Hepatocyte (in vitro differentiated cells): ENCODE measurements at regions not wholly inside any gene's neighbourhood (a gene's known extent, or its start where the extent isn't known, plus 50 kb on each side); places are given as distances from the start of the nearest gene placed in this dataset.

Experiments
- DNase-seq: peaks from one replicate; pipeline ENCODE4 v3.0.0-alpha.2; 2016; ENCODE audit warnings: low spot score
- H2AFZ ChIP-seq: fragments of 200-600 bp; sonication (generic); 2 replicates; pipeline ENCODE4 v1.6.0; 2016; ENCODE audit warnings: antibody characterized with exemption, mild to moderate bottlenecking
- H3K27ac ChIP-seq: fragments of 200-600 bp; sonication (generic); 2 replicates; pipeline ENCODE4 v1.5.1; 2016; ENCODE audit warnings: mild to moderate bottlenecking
- H3K27me3 ChIP-seq: fragments of 200-600 bp; sonication (generic); 2 replicates; pipeline ENCODE4 v1.6.1; 2016
- H3K36me3 ChIP-seq: fragments of 200-600 bp; sonication (generic); replicated peaks from 2 replicates; pipeline ENCODE4 v1.5.1; 2016; ENCODE audit warnings: low read depth; ENCODE audit not compliant: insufficient read depth
- H3K4me1 ChIP-seq: fragments of 200-600 bp; sonication (generic); 2 replicates; pipeline ENCODE4 v1.5.1; 2016; ENCODE audit warnings: mild to moderate bottlenecking, moderate library complexity; ENCODE audit not compliant: insufficient read depth
- H3K4me2 ChIP-seq: fragments of 200-600 bp; sonication (generic); 2 replicates; pipeline ENCODE4 v1.6.0; 2016
- H3K4me3 ChIP-seq: fragments of 200-600 bp; sonication (generic); 2 replicates; pipeline ENCODE4 v1.5.1; 2016; ENCODE audit warnings: mild to moderate bottlenecking
- H3K79me2 ChIP-seq: fragments of 200-600 bp; sonication (generic); 2 replicates; pipeline ENCODE4 v1.6.0; 2017; ENCODE audit warnings: mild to moderate bottlenecking
- H3K9me2 ChIP-seq: fragments of 200-600 bp; sonication (generic); replicated peaks from 2 replicates; pipeline ENCODE4 v1.6.0; 2017; ENCODE audit warnings: mild to moderate bottlenecking; ENCODE audit not compliant: insufficient read depth
- H3K9me3 ChIP-seq: fragments of 200-600 bp; sonication (generic); 2 replicates; pipeline ENCODE4 v1.5.1; 2016; ENCODE audit warnings: low read depth, mild to moderate bottlenecking
- H4K20me1 ChIP-seq: fragments of 200-600 bp; sonication (generic); 2 replicates; pipeline ENCODE4 v1.6.0; 2016; ENCODE audit warnings: mild to moderate bottlenecking; ENCODE audit not compliant: insufficient read depth, poor library complexity, severe bottlenecking
- EZH2 ChIP-seq: fragments of 200-600 bp; sonication (generic); IDR thresholded peaks from 2 replicates; pipeline ENCODE4 v1.6.1; 2016; ENCODE audit warnings: antibody characterized with exemption, mild to moderate bottlenecking, borderline replicate concordance
- EZH2phosphoT487 ChIP-seq: fragments of 200-600 bp; sonication (generic); IDR thresholded peaks from one replicate; pipeline ENCODE4 v1.6.1; 2018; ENCODE audit warnings: antibody characterized with exemption, mild to moderate bottlenecking, low read depth, moderate library complexity; ENCODE audit not compliant: unreplicated experiment, severe bottlenecking
- WGBS: methylation state at CpG from one replicate; pipeline ENCODE4 v1.1.6; 2016; ENCODE audit warnings: low lambda C conversion rate; ENCODE audit errors: missing lambda C conversion rate; 5-methylcytosine and 5-hydroxymethylcytosine counted together
- TF ChIP-seq, protein P1 (sequence below): fragments of 200-600 bp; sonication (generic); IDR thresholded peaks from 2 replicates; pipeline ENCODE4 v1.5.1; 2016; ENCODE audit warnings: antibody characterized with exemption, mild to moderate bottlenecking; ENCODE audit not compliant: poor library complexity

DNA sequence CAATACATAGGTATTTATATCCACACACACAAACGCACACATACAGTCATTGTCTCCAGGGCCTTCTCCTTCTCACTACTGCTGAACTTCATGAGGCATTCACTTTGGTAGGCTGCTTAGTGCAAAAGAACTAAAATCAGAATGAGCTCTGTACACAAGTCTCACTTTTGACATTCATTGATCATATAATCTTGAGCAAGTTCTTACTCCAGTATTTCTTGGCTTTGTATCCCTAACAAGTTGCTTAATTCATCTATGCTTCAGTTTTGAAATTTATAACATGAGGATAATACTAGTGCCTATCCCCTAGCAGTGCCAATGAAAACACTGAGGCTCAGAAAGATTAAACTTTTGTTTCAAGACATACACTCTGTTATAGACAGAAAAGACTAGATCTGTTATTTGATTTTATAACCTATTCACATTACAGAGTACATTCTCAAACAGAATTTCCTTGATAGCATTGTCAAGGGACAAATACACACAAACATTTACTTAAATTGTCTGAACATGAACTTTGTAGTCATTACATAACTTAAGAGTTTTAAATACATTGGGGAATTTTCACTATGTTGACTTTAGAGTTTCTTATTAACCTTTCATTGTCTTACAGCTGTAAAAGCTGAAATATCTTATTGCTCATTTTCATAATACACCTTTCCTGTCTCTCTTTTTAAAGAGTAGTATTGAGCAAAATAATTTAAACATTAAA lies 55.0 kb upstream of the SI start:
- H3K4me3 ChIP-seq = no peak overlapping the region

DNA sequence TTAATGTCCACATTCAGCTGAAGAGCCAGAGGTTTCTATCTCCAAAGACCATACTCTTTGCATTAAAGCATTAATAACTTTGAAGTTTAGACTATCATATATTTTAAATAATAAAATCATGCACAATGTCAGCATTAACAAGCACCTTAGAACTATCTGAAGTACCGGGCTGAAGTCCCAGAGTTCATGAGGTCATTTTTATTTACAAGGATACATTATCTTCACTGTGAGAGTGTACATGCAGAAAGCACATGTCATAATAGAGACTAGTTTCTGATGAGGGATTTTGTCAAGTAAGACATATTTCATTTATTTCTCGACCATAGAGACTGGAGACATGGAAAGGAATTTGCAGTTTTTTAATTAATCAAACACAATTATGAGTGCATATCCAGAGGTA lies 52.4 kb upstream of the SI start:
- DNase-seq = no peak
- 49% methylated on average over 2 of the region's 2 CpGs for WGBS
- H3K27me3 ChIP-seq = no peaks in the 10 kb centered on the region
- no peaks in the 10 kb centered on the region for H4K20me1 ChIP-seq
- H3K9me2 ChIP-seq = no peaks in the 10 kb centered on the region
- H3K4me1 ChIP-seq = peaks cover 6% of the 10 kb centered on the region
- no peaks in the 10 kb centered on the region for H3K9me3 ChIP-seq
- no peak overlapping the region for H3K4me2 ChIP-seq
- H3K79me2 ChIP-seq = no peaks in the 10 kb centered on the region
- H3K4me3 ChIP-seq = no peak overlapping the region
- no peaks in the 10 kb centered on the region for H3K36me3 ChIP-seq
- no peak overlapping the region for H3K27ac ChIP-seq
- TF ChIP-seq EZH2 (no peak), EZH2phosphoT487 (no peak)
- TF ChIP-seq, protein P1, sequence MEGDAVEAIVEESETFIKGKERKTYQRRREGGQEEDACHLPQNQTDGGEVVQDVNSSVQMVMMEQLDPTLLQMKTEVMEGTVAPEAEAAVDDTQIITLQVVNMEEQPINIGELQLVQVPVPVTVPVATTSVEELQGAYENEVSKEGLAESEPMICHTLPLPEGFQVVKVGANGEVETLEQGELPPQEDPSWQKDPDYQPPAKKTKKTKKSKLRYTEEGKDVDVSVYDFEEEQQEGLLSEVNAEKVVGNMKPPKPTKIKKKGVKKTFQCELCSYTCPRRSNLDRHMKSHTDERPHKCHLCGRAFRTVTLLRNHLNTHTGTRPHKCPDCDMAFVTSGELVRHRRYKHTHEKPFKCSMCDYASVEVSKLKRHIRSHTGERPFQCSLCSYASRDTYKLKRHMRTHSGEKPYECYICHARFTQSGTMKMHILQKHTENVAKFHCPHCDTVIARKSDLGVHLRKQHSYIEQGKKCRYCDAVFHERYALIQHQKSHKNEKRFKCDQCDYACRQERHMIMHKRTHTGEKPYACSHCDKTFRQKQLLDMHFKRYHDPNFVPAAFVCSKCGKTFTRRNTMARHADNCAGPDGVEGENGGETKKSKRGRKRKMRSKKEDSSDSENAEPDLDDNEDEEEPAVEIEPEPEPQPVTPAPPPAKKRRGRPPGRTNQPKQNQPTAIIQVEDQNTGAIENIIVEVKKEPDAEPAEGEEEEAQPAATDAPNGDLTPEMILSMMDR = no peak
- no peak overlapping the region for H2AFZ ChIP-seq

More for the DNA sequence above, 55.0 kb upstream of the SI start:
- peak overlapping the region; percentile 65 for H3K27ac ChIP-seq
- peak; percentile 7 for DNase-seq
- no peaks in the 10 kb centered on the region for H3K36me3 ChIP-seq
- H3K9me3 ChIP-seq = no peaks in the 10 kb centered on the region
- peak overlapping the region; percentile 28 for H3K4me2 ChIP-seq
- no peak for TF ChIP-seq EZH2
- TF ChIP-seq, protein P1 = no peak
- no peak for TF ChIP-seq EZH2phosphoT487
- H4K20me1 ChIP-seq = no peaks in the 10 kb centered on the region
- H2AFZ ChIP-seq = no peak overlapping the region
- 71% methylated on average over 1 of the region's 1 CpG for WGBS
- no peaks in the 10 kb centered on the region for H3K9me2 ChIP-seq
- peaks cover 6% of the 10 kb centered on the region for H3K4me1 ChIP-seq
- H3K79me2 ChIP-seq = no peaks in the 10 kb centered on the region
- H3K27me3 ChIP-seq = no peaks in the 10 kb centered on the region

DNA sequence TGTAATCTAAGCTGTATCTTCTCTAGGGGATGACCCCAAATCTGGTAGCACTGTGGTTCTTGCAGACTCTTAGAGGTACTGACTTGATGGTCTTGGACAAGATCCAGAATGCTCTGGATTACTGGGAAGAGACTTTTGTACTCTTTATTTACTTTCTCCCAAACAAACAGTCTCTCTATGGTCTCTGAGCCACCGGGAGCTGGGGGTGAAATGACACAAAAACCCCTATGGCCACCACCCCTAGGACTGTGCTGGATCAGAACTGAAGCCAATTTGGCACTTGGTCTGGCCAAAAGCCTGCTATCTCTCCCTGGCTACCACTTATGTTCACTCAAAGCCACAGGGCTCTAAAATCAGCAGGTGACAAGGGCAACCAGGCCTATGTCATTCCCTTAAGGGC lies 50.2 kb upstream of the SI start:
- Histone ChIP-seq H3K4me3 (no peak overlapping the region), H3K9me3 (no peaks in the 10 kb centered on the region), H3K79me2 (no peaks in the 10 kb centered on the region), H3K4me1 (peaks cover 6% of the 10 kb centered on the region), H3K27ac (no peak overlapping the region), H3K4me2 (no peak overlapping the region), H3K9me2 (no peaks in the 10 kb centered on the region), H3K27me3 (no peaks in the 10 kb centered on the region), H3K36me3 (no peaks in the 10 kb centered on the region), H4K20me1 (no peaks in the 10 kb centered on the region), H2AFZ (no peak overlapping the region)
- no peak for DNase-seq
- no peak for TF ChIP-seq EZH2
- TF ChIP-seq, protein P1 = no peak
- TF ChIP-seq EZH2phosphoT487 = no peak
- WGBS = 42% methylated on average over 1 of the region's 1 CpG
